ENCODE measurements at regions not wholly inside any gene's neighbourhood (a gene's known extent, or its start where the extent isn't known, plus 50 kb on each side); places are given as distances from the start of the nearest gene placed in this dataset.

DNA sequence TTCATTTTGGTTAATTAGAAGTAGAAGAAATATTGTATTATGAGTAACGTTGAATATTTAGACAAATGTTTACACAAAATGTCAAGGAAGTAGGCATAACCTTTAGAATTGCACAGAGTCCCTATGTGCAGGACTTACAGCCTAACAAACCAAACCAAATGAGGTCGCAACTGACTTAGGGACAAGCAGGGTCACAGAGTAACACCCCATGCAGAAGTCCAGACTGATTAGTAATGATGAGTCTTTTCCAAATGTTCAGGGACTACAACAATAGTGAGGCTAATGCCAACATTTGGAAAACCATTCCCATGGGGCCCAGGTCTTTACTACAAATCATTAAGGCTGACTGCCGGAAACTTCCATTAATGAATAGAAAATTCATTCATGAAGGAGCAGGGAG is 452.5 kb upstream of the CHAC2 start:
- TF ChIP-seq, protein P1, sequence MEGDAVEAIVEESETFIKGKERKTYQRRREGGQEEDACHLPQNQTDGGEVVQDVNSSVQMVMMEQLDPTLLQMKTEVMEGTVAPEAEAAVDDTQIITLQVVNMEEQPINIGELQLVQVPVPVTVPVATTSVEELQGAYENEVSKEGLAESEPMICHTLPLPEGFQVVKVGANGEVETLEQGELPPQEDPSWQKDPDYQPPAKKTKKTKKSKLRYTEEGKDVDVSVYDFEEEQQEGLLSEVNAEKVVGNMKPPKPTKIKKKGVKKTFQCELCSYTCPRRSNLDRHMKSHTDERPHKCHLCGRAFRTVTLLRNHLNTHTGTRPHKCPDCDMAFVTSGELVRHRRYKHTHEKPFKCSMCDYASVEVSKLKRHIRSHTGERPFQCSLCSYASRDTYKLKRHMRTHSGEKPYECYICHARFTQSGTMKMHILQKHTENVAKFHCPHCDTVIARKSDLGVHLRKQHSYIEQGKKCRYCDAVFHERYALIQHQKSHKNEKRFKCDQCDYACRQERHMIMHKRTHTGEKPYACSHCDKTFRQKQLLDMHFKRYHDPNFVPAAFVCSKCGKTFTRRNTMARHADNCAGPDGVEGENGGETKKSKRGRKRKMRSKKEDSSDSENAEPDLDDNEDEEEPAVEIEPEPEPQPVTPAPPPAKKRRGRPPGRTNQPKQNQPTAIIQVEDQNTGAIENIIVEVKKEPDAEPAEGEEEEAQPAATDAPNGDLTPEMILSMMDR (IDR thresholded peaks at IDR 0.05): no peak
- TF ChIP-seq POLR2A (IDR thresholded peaks at IDR 0.05): no peak

Measured in lower leg skin (tissue), 3 donors.